HepG2 (cell line): ENCODE measurements at regions not wholly inside any gene's neighbourhood (a gene's known extent, or its start where the extent isn't known, plus 50 kb on each side); places are given as distances from the start of the nearest gene placed in this dataset.

Experiments used
- ATAC-seq: fragments of 200-7000 bp; cut with Tn5 transposase; 3 replicates; pipeline ENCODE4 v1.9.1; 2020; ENCODE audit warnings: mild to moderate bottlenecking, moderate library complexity
- BruUV-seq: library from RNA; stranded (reverse); fragments of 400-500 nt; replicated peaks from 2 replicates; lab custom pipeline; 2021; lab: Mats Ljungman, UMichigan
- CTCF ChIA-PET: fragments of 300-600 bp; formaldehyde crosslinking; extraction: SDS; loops from one replicate; lab custom pipeline; 2021; ENCODE audit warnings: low total read pairs, inconsistent platforms, low intra/inter-chr PET ratio; lab: Yijun Ruan, JAX
- POLR2A ChIA-PET: fragments of 350-600 bp; sonication (Branson Sonifier 250); formaldehyde crosslinking; loops from one replicate; lab custom pipeline; 2020; ENCODE audit warnings: antibody characterized with exemption, inconsistent platforms; lab: Yijun Ruan, JAX
- DNase-seq: peaks from one replicate; pipeline ENCODE4 v3.0.0-alpha.2; 2015; ENCODE audit warnings: low spot score
- FAIRE-seq: peaks from 3 replicates; lab custom pipeline; 2011; peaks lifted over from hg19 to GRCh38; lab: Jason Lieb, UNC
- H2AFZ ChIP-seq: one replicate; pipeline ENCODE4 v1.6.1; 2011; ENCODE audit warnings: low read length, inconsistent platforms
- H3K27ac ChIP-seq: fragments of 300-600 bp; 3 replicates; pipeline ENCODE4 v1.8.0; 2011; ENCODE audit warnings: mixed run types, mild to moderate bottlenecking, mixed read lengths, low read length, inconsistent platforms; ENCODE audit not compliant: insufficient read depth; ENCODE audit errors: extremely low read length
- H3K27me3 ChIP-seq, 2 experiments: fragments of 200-600 bp in 1 of 2; 2 replicates in 1 of 2; 3 replicates in 1 of 2; pipeline versions ENCODE4 v1.6.0 to v1.8.0; 2011; ENCODE audit warnings: low read length in 2 of 2, mild to moderate bottlenecking in 2 of 2, moderate library complexity in 2 of 2, inconsistent platforms in 1 of 2; ENCODE audit not compliant: insufficient read depth in 2 of 2, control insufficient read depth in 1 of 2
- H3K36me3 ChIP-seq, 2 experiments: fragments of 200-600 bp in 1 of 2; replicated peaks in 1 of 2; 2 replicates in 1 of 2; 3 replicates in 1 of 2; pipeline versions ENCODE4 v1.5.1 to v1.8.0; 2011; ENCODE audit warnings: low read length in 2 of 2, inconsistent platforms in 1 of 2; ENCODE audit not compliant: insufficient read depth in 2 of 2, control insufficient read depth in 1 of 2
- H3K4me1 ChIP-seq: 2 replicates; pipeline ENCODE4 v1.5.1; 2012; ENCODE audit warnings: low read length, inconsistent platforms; ENCODE audit not compliant: insufficient read depth
- H3K4me2 ChIP-seq: 2 replicates; pipeline ENCODE4 v1.6.0; 2011; ENCODE audit warnings: low read depth, low read length, inconsistent platforms
- H3K4me3 ChIP-seq, 3 experiments: fragments of 200-600 bp in 1 of 3; sonication (generic), shearing (Covaris generic) in 1 of 3; replicated peaks in 1 of 3; 2 replicates each; pipeline ENCODE4 v1.5.1; 2011 to 2016; ENCODE audit warnings: low read length in 3 of 3, inconsistent platforms in 2 of 3, low read depth in 2 of 3, mild to moderate bottlenecking in 2 of 3, control low read depth in 1 of 3, mixed read lengths in 1 of 3; ENCODE audit not compliant: insufficient read depth in 1 of 3
- H3K79me2 ChIP-seq: one replicate; pipeline ENCODE4 v1.6.1; 2011; ENCODE audit warnings: low read length, inconsistent platforms; ENCODE audit not compliant: insufficient read depth
- H3K9ac ChIP-seq: 2 replicates; pipeline ENCODE4 v1.6.0; 2011; ENCODE audit warnings: mild to moderate bottlenecking, low read depth, low read length, inconsistent platforms; ENCODE audit not compliant: insufficient read depth
- H3K9me3 ChIP-seq: 2 replicates; pipeline ENCODE4 v1.5.1; 2012; ENCODE audit warnings: mild to moderate bottlenecking, low read length
- H4K20me1 ChIP-seq: 2 replicates; pipeline ENCODE4 v1.6.0; 2011; ENCODE audit warnings: inconsistent platforms, mild to moderate bottlenecking, low read length, moderate library complexity; ENCODE audit not compliant: insufficient read depth
- HBP1 ChIP-seq: IDR thresholded peaks from 2 replicates; pipeline ENCODE4 v1.6.1; 2016; ENCODE audit warnings: low read depth, control low read depth
- NFAT5 ChIP-seq: sonication (generic); formaldehyde crosslinking; IDR thresholded peaks from 2 replicates; pipeline ENCODE4 v1.4.0; 2020; ENCODE audit warnings: missing genetic modification reagents
- NFRKB ChIP-seq: fragments of 450-650 bp; IDR thresholded peaks from 2 replicates; pipeline ENCODE4 v1.6.1; 2017
- RELA ChIP-seq: sonication (generic); formaldehyde crosslinking; IDR thresholded peaks from 2 replicates; pipeline ENCODE4 v1.4.0; 2020; ENCODE audit warnings: missing genetic modification reagents
- ZFYVE20 ChIP-seq: sonication (generic); formaldehyde crosslinking; IDR thresholded peaks from 2 replicates; pipeline ENCODE4 v1.8.0; 2023; ENCODE audit warnings: low read depth, mild to moderate bottlenecking, moderate library complexity, missing genetic modification reagents, borderline replicate concordance
- ZHX2 ChIP-seq, 2 experiments: sonication (generic) in 1 of 2; formaldehyde crosslinking in 1 of 2; IDR thresholded peaks; 2 replicates each; pipeline versions ENCODE4 v1.6.1 to v1.9.0; 2014 to 2022; ENCODE audit warnings: antibody characterized with exemption in 1 of 2, borderline replicate concordance in 1 of 2, inconsistent platforms in 1 of 2, low read depth in 1 of 2, missing genetic modification reagents in 1 of 2
- ZIK1 ChIP-seq: sonication (generic); formaldehyde crosslinking; IDR thresholded peaks from 2 replicates; pipeline ENCODE4 v1.5.0; 2020; ENCODE audit warnings: mild to moderate bottlenecking, low read depth, missing genetic modification reagents, borderline replicate concordance
- ZNF160 ChIP-seq: sonication (generic); formaldehyde crosslinking; IDR thresholded peaks from 2 replicates; pipeline ENCODE4 v1.8.0; 2022; ENCODE audit warnings: mild to moderate bottlenecking, inconsistent platforms, missing genetic modification reagents
- ZNF276 ChIP-seq: sonication (generic); formaldehyde crosslinking; IDR thresholded peaks from 2 replicates; pipeline ENCODE4 v1.4.0; 2020; ENCODE audit warnings: mild to moderate bottlenecking, low read depth, missing genetic modification reagents
- WGBS: methylation state at CpG from one replicate; pipeline ENCODE4 v1.1.6; 2017; ENCODE audit warnings: low lambda C conversion rate; 5-methylcytosine and 5-hydroxymethylcytosine counted together
- in situ Hi-C: cut with HindIII; loops from 2 replicates; pipeline ENCODE4 v1.10.0; 2017; ENCODE audit warnings: low pct_unique_long_range_greater_than_20kb; ENCODE audit not compliant: extremely low pct_ligation_motif_present
- intact Hi-C: fragments of 100-400 bp; cut with micrococcal nuclease; formaldehyde crosslinking; loops from one replicate; pipeline ENCODE4 v1.10.0; 2022; ENCODE audit not compliant: unreplicated experiment

GRCh38 chr7:400901-401485, 111.0 kb downstream of the FOXL3 start:
- no TSS peak for BruUV-seq
- TF ChIP-seq ZNF160 (no peak), ZFYVE20 (CRISPR knock-in tag) (no peak), NFAT5 (CRISPR knock-in tag) (no peak), ZHX2 (IDR thresholded peaks at IDR 0.05; ENCODE audit: low read depth) (no peak), ZHX2 (CRISPR knock-in tag; IDR thresholded peaks at IDR 0.05; ENCODE audit: borderline replicate concordance) (no peak), ZIK1 (no peak), NFRKB (no peak), RELA (CRISPR knock-in tag) (no peak), ZNF276 (CRISPR knock-in tag) (no peak), HBP1 (CRISPR knock-in tag) (no peak)

More at GRCh38 chr7:400901-401485, 111.0 kb downstream of the FOXL3 start:
- no peaks in the 10 kb centered on the region for H4K20me1 ChIP-seq
- in situ Hi-C loops: no loop called here
- ATAC-seq (no peak), FAIRE-seq (no peak), DNase-seq (no peak)
- intact Hi-C loops: no loop called here
- H3K4me1 ChIP-seq: peaks cover 4% of the 10 kb centered on the region
- H3K4me2 ChIP-seq: no peak overlapping the region
- H3K36me3 ChIP-seq: no peaks in the 10 kb centered on the region
- peaks cover 14% of the 10 kb centered on the region for H3K9me3 ChIP-seq
- no peak overlapping the region for H3K4me3 ChIP-seq
- no peak overlapping the region for H2AFZ ChIP-seq
- H3K27me3 ChIP-seq: peaks cover 8 to 35% of the 10 kb centered on the region in 2 experiments
- 37% methylated on average over 4 of the region's 9 CpGs for WGBS
- no peak overlapping the region for H3K9ac ChIP-seq
- H3K27ac ChIP-seq: no peak overlapping the region
- no peaks in the 10 kb centered on the region for H3K79me2 ChIP-seq
- POLR2A ChIA-PET: no interaction called here
- CTCF ChIA-PET: no interaction called here
